ENCODE measurements at regions not wholly inside any gene's neighbourhood (a gene's known extent, or its start where the extent isn't known, plus 50 kb on each side); places are given as distances from the start of the nearest gene placed in this dataset.
"Not testable (repeated sequence)": the region's sequence is repeated elsewhere in the genome, so short reads cannot be mapped to it uniquely, and the experiment has no call there.

DNA sequence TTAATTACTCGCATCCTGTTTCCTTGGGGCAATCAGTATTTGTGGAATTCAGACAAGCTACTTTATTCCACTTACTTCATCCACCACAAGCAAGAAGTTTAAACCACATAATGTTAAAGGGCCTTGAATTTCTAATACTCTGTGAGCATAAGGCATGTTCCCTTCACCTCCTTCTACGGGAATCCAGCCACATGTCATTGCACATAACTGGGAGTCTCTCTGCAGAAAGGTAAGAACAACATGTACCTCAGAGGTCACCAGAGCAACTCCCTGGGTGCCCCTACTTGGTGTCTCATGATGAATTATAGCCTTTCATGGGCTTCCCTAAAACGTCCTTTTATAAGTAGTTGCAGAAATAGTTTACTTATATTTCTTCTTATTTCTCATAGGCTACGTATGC lies 553.2 kb downstream of the DTWD2 start:
- H3K4me3 ChIP-seq (ENCODE audit: low read length): no peak overlapping the region
- TF ChIP-seq ZNF274 (IDR thresholded peaks at IDR 0.05; ENCODE audit: low read depth, low read length): no peak

DNA sequence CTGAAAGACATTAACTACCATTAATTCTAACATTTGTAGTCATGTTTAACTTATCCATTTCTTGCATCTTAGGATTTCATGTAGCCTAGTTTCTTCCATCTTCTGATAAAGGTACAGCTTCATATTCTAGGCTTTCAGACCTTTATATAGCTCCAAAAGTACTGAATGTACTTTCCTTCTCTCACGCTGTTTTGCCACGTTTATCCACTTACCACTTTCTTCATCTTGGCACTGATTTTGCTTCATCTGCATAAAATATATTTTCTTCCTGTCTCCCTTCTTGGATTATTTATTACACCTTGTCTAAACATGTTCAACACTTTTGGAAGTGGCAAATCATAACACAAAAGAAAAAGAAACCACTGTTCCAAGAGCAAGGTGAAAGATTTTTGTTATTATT lies 553.8 kb downstream of the DTWD2 start:
- H3K4me3 ChIP-seq (ENCODE audit: low read length): no peak overlapping the region
- no peak for TF ChIP-seq ZNF274 (IDR thresholded peaks at IDR 0.05; ENCODE audit: low read depth, low read length)

DNA sequence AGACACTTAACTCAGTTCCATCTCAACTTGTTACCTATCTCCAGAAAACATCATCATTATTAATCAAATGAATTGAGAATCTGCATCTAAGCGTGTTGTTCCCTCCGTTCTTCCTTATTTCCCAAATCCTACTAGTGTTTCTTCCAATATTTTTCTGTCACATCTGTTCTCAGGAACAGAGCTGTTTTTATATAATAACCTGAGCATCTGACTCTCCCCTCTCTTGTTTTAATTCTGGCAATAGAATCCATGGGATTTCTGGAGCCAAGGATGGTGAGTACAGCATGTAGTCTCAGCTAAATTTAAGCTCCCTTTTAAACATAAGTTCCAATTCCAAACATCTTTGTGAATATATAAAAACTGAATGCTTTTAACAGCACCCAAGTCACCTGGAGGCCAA lies 558.3 kb downstream of the DTWD2 start:
- TF ChIP-seq ZNF274 (IDR thresholded peaks at IDR 0.05; ENCODE audit: low read depth, low read length): no peak

DNA sequence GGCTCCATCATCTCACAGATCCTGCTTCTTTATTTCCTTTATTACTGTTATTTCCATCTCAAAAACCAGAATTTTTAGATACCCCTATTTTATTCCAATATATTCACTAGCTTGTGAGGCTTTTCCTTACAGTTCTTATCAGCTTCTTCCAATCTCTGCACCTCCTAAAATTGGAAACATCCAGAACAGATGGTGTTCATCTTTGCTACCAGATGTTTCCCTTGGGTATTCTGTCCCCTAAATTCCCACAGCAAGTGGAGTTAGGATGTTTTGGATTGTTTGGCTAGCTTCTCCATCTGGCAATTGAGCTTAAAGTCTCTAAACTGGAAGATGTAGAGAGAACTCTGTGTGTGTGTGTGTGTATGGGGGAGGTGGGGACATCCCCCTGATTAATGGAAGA lies 580.4 kb downstream of the DTWD2 start:
- TF ChIP-seq ZNF274 (IDR thresholded peaks at IDR 0.05; ENCODE audit: low read depth, low read length): no peak
- H3K4me3 ChIP-seq (ENCODE audit: low read length): no peak overlapping the region

More for the DNA sequence above, 558.3 kb downstream of the DTWD2 start:
- H3K4me3 ChIP-seq (ENCODE audit: low read length): no peak overlapping the region

DNA sequence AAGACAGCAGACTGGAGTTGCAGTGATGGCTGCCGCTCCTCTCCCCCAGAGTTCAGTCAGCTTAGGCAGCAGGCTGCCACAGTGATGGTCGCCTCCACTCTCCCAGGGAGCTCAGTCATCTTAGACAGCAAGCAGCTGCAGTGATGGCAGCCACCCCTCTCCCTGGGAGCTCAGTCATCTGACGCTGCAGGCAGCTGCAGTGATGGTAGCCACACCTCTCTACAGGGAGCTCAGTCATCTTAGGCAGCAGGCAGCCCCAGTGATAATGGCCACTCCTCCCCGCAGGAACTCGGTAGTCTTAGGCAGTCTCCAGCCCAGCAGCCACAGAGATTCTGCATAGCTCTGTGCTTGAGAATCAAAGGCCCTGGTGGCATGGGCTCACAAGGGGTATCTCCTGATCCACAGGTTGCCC lies 582.7 kb downstream of the DTWD2 start:
- H3K4me3 ChIP-seq (ENCODE audit: low read length): no peak overlapping the region
- TF ChIP-seq ZNF274 (IDR thresholded peaks at IDR 0.05; ENCODE audit: low read depth, low read length): no peak

DNA sequence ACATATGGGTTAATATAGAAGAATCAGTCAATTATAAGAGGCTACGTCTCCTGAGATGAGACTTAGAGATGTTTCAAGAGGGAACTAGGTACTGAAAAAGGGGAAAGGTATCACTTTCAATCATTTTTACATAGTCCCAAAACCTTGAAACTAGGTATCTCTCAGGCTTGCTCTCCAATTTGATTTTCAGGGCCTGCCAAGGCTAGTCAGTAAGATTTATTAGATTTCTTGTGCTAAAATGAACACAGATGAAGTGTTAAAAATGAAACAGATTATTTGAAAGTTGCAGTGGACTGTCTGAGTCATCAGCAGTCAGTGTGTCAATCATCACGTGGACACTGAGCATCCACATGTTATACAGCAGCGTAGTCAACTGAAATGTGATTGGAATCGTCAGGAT lies 591.1 kb downstream of the DTWD2 start:
- TF ChIP-seq ZNF274 (IDR thresholded peaks at IDR 0.05; ENCODE audit: low read depth, low read length): no peak

DNA sequence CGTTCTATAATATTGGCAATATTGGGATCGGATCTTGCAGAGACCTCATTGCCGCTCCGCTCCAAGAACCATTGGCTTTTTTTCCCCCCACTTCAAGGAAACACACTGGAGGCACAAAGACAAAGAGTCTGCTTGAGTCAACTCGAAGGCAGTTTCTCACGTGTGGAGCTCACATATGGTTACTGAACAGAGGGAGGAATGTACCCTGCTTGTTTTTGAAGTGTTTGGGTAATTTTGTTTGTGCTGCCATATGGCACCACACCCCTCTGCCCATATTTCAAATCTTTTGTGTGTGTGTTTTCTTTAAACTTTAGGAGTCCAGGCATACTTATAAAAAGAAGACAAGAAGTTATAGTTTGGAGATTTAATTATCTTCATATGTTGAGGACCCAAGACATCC lies 595.9 kb downstream of the DTWD2 start:
- no peak overlapping the region for H3K4me3 ChIP-seq (ENCODE audit: low read length)
- TF ChIP-seq ZNF274 (IDR thresholded peaks at IDR 0.05; ENCODE audit: low read depth, low read length): no peak

More for the DNA sequence above, 591.1 kb downstream of the DTWD2 start:
- H3K4me3 ChIP-seq (ENCODE audit: low read length): no peak overlapping the region

DNA sequence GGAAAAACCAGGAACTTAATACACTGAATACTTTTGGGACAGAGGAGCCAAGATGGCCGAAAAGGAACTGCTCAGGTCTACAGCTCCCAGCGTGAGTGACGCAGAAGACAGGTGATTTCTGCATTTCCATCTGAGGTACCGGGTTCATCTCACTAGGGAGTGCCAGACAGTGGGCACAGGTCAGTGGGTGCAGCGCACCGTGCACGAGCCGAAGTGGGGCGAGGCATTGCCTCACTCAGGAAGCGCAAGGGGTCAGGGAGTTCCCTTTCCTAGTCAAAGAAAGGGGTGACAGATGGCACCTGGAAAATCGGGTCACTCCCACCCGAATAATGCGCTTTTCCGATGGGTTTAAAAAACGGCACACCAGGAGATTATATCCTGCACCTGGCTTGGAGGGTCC lies 605.4 kb downstream of the DTWD2 start:
- H3K4me3 ChIP-seq (ENCODE audit: low read length): not testable (repeated sequence)

DNA sequence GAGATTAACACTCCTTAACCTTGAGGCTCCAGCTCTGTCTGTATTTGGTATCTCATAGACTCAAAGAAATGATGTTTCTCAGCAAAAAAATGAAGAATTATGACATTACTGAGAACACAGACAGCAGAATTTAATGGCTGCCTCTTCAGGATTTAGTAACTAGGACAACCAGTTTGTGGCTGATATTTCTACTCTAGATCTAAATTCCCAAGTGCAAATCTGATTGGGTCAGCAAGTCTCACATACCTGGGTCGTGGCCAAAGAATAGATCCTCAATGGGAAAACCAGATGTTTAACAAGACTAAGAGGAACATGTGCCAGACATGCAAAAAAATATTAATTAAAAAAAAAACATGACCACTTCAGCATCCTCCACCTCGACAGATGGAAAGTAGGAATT lies 608.9 kb downstream of the DTWD2 start:
- H3K4me3 ChIP-seq (ENCODE audit: low read length): no peak overlapping the region
- TF ChIP-seq ZNF274 (IDR thresholded peaks at IDR 0.05; ENCODE audit: low read depth, low read length): no peak

DNA sequence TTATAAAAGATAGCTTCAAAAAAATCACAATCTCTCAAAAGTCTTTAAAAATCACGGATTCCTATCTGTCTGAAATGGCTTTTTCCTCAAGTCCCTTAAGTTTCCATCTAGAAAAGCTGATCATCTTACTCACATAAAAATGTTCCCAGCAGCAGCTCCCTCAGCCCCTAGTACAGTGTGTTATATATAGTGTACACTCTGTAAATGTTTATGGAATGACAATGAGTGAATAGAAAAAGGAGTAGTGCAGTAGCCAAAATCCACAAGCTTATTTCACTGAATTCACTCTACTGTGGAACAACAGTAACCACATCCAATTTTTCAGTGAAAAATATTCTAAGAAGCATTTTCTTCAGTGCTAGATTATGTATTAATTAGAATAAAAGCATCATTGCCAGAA lies 609.4 kb downstream of the DTWD2 start:
- H3K4me3 ChIP-seq (ENCODE audit: low read length): no peak overlapping the region
- TF ChIP-seq ZNF274 (IDR thresholded peaks at IDR 0.05; ENCODE audit: low read depth, low read length): no peak

DNA sequence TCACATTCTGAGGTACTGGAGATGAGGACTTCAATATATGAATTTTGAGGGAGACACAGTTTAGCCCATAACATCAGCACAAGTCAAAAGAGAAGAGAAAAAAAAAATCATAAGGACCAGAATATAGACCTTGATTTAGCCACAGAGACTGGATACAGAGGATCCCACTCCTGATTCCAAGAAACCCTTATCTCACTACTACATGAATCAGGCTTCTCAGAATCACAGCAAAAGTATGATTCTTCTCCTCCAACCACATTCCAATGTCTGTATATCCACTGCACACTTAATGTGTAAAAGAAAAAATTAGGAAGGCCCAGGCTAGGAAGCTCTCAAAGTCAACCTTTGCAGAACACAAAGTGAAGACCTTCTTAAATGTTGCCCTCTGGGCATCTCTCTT lies 610.9 kb downstream of the DTWD2 start:
- H3K4me3 ChIP-seq (ENCODE audit: low read length): no peak overlapping the region
- TF ChIP-seq ZNF274 (IDR thresholded peaks at IDR 0.05; ENCODE audit: low read depth, low read length): no peak

DNA sequence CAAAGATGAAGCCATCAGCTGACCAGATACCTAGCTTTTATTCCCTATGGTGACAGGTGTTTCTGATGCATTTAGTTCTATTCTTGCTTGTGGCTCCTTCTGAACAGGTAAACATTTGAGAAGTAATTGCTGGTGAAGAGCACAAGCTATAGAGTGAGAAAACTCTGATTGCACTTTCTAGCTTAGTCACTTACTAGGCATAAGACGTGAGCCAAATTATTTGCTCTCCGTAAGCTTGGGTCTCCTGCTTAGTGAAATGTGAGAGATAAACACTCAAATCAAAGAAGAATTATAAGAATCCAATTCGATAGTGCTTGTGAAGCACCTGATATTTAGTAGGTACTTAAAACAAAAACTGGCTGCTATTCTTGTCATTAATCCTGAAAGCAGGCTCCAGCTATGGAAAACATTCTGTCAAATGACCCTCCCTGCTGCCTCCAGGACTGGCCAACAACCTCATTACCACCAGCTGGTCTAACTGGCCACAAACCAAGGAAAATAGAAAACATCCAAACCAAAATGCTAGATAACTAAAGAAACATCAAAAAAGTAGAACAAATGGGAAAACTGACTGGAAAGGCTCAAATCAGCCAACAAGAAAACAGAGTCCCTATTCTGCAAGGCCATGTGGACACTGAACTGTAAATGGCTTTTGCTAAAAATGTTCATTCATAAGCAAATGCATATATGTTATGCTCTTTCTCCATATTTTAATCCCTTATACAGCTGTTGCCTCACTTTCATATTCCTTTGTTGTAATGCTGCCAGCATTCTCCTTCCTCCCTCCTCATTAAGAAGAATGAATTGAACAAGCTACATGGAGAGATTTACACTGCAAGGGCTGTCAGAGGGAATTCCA lies 616.1 kb downstream of the DTWD2 start:
- no peak for TF ChIP-seq ZNF274 (IDR thresholded peaks at IDR 0.05; ENCODE audit: low read depth, low read length)
- no peak overlapping the region for H3K4me3 ChIP-seq (ENCODE audit: low read length)

DNA sequence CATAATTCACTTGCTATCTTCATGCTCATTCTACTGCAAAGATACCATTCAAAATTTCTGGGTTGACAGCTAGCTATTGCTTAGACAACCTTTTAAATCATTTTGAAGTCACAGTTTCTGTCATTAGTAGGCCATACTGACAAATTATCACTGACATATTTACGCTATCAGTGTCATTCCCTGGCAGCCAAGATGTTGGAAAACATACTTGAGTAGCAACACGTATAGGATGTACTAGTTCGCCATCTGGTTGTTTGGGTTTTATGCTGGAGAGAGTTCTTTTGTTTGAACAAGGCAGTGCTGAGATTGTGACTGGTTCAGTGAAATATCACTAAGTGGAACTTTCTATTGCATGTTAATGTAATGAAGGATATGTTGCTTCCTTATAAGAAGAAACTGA lies 621.9 kb downstream of the DTWD2 start:
- no peak overlapping the region for H3K4me3 ChIP-seq (ENCODE audit: low read length)
- no peak for TF ChIP-seq ZNF274 (IDR thresholded peaks at IDR 0.05; ENCODE audit: low read depth, low read length)

DNA sequence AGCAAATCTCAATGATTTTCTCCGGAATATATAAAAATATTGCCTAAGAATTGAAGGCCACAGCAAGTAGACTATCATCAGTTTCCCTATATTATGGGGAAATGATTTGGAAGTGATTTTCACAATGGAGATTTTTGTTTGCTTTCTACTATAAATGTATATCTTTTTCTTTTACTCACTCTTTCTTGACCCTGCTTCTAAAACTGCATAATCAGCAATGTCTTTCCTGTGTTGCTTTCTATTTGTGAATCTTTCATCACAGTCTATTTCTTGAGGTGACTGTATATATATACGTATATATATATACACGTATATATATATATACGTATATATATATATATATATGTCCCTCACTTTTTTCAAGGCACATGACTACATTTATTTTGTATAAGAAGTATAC lies 622.6 kb downstream of the DTWD2 start:
- no peak for TF ChIP-seq ZNF274 (IDR thresholded peaks at IDR 0.05; ENCODE audit: low read depth, low read length)
- H3K4me3 ChIP-seq (ENCODE audit: low read length): no peak overlapping the region

DNA sequence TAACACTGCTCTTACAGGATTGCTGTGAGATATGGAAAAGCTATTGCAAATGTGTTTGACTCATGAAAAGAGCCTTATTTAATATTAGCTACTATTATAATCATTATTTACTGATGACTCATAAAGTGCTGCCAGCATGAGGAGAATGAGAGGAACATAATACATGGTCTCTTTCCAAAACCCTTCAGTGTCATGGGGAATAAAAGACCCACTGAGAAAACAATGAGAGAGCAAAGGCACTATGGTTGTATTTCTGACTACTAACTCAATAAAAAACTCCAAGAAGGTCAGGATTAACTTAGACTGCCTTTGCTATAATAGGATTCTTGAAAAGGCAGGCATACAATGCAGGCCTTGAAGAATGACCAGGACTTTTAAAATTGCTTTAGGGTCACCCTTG lies 633.5 kb downstream of the DTWD2 start:
- no peak for TF ChIP-seq ZNF274 (IDR thresholded peaks at IDR 0.05; ENCODE audit: low read depth, low read length)
- no peak overlapping the region for H3K4me3 ChIP-seq (ENCODE audit: low read length)

DNA sequence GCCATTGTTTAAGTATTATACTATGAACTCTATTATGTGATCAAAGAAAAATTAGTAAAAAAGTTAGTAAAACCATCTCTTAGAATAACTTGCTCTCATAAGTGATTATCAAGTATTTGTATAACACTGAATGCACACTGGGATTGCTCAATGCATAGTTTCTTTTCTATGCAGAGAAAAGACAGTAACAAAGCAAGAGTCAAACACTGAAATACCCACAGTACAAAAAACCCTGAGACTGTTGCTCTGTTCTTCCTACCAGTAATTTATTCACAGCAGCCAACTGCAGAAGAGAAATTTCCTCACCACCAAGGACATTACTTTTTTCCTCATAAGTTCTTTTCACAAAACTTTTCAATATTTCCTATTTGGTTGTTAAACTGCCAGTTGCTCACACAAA lies 634.4 kb downstream of the DTWD2 start:
- no peak for TF ChIP-seq ZNF274 (IDR thresholded peaks at IDR 0.05; ENCODE audit: low read depth, low read length)
- no peak overlapping the region for H3K4me3 ChIP-seq (ENCODE audit: low read length)

All from GM08714 (cell line).